GM19324 (cell line): ENCODE measurements at regions not wholly inside any gene's neighbourhood (a gene's known extent, or its start where the extent isn't known, plus 50 kb on each side); places are given as distances from the start of the nearest gene placed in this dataset.

Experiments
- ATAC-seq: cut with Tn5 transposase; IDR thresholded peaks from one replicate; pipeline ENCODE4 v1.9.1; 2021; ENCODE audit warnings: mild to moderate bottlenecking, moderate library complexity; ENCODE audit not compliant: unreplicated experiment, low FRiP score

GRCh38 chr15:31472636-31473384 lies 146.2 kb downstream of the KLF13 start:
- peak; percentile 87 for ATAC-seq

GRCh38 chr15:31473385-31474058 lies 146.9 kb downstream of the KLF13 start:
- peak; percentile 22 for ATAC-seq

GRCh38 chr15:31474059-31474868 lies 147.6 kb downstream of the KLF13 start:
- no peak for ATAC-seq

GRCh38 chr15:31476236-31476810 lies 149.7 kb downstream of the KLF13 start:
- no peak for ATAC-seq

- no peak for ATAC-seq
Observed at GRCh38 chr15:31476866-31477265, 150.2 kb downstream of the KLF13 start.

- no peak for ATAC-seq
Observed at GRCh38 chr15:31477301-31477700, 150.7 kb downstream of the KLF13 start.

- no peak for ATAC-seq
Observed at GRCh38 chr15:31477851-31478701, 151.4 kb downstream of the KLF13 start.

GRCh38 chr15:31478702-31479221 lies 152.1 kb downstream of the KLF13 start:
- no peak for ATAC-seq

- no peak for ATAC-seq
Observed at GRCh38 chr15:31480356-31481025, 153.9 kb downstream of the KLF13 start.

- no peak for ATAC-seq
Observed at GRCh38 chr15:31481142-31481541, 154.5 kb downstream of the KLF13 start.

GRCh38 chr15:31482122-31482922 lies 155.7 kb downstream of the KLF13 start:
- ATAC-seq = no peak

- no peak for ATAC-seq
Observed at GRCh38 chr15:31483053-31483985, 156.7 kb downstream of the KLF13 start.

- no peak for ATAC-seq
Observed at GRCh38 chr15:31483986-31484951, 157.6 kb downstream of the KLF13 start.

- ATAC-seq = no peak
Observed at GRCh38 chr15:31484986-31485385, 158.4 kb downstream of the KLF13 start.

GRCh38 chr15:31485431-31485830 lies 158.8 kb downstream of the KLF13 start:
- no peak for ATAC-seq

GRCh38 chr15:31485911-31486461 lies 159.4 kb downstream of the KLF13 start:
- no peak for ATAC-seq
